ENCODE measurements at regions not wholly inside any gene's neighbourhood (a gene's known extent, or its start where the extent isn't known, plus 50 kb on each side); places are given as distances from the start of the nearest gene placed in this dataset.
A peak's percentile ranks its signal among the peaks of the same experiment; 100 is the strongest.
"Not testable (repeated sequence)": the region's sequence is repeated elsewhere in the genome, so short reads cannot be mapped to it uniquely, and the experiment has no call there.

DNA sequence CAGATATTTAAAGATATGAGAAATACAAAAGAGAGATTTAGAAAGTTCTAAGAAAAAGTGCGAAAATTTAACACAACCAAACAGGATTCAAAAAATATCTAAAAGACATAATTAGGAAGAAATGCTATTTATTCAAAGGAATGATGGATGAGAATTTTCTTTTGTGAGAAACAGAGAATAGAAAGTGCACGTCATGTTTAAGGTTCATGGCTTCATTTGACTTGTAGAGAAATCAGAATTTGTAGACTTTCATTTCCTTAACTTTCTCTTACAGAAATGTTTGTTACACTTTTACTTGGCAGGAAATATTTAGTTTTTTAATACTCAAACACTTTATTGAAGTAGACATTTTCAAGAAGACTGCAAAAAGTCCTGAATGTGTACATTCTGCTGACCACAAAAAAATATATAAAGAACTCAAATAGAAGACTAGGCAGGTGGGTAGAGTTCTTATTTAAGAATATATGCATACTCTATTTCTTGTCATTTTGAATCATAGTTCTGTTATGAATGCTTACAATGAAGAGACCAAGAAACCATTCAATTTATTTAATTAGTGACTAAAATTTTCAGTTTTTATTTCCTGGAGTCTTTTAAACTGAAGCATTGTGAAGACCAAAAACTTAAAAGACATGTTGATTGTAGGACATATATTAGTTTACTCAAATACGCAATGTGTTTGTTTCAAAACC is 710.5 kb upstream of the HS3ST5 start:
- DNase-seq, result no peak

DNA sequence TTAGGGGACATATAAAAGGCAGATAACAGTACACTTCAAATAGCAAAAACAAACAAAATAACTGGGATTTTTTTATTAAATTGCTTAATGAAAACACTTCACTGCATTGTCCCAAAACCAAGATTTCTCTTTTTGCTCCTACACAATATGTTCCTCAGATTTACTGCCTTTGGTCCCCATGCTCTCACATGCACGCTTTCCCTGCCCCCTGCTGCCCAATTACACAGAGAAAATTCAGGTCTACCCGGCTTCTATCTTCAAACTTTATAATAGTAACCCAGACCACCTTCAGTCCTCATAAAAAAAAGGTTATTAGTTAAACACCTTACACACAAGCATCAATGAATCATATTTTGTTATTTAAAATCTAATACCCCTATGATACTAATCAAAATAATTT is 673.8 kb upstream of the HS3ST5 start:
- no peak for DNase-seq

- DNase-seq, result no peak
Observed at GRCh38 chr6:115004982-115005381, 662.2 kb upstream of the HS3ST5 start.

DNA sequence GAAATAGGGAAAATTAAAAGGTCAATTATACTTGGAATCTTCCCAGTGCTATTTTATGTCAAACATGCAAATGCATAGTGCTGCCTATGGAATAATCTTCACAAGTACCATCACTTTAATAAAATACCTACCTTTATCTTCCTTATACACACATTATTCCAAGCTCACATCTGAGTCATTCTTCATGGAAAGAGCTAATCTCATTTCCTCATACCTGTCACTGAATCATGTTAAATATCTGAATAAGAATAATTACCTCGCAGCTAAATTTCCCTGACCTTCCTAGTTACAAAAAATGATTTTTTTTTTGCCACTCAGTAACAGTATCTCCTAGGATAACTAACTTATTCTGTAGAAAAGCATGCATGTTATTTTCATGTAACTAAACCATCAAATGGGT is 661.4 kb upstream of the HS3ST5 start:
- DNase-seq, result no peak

DNA sequence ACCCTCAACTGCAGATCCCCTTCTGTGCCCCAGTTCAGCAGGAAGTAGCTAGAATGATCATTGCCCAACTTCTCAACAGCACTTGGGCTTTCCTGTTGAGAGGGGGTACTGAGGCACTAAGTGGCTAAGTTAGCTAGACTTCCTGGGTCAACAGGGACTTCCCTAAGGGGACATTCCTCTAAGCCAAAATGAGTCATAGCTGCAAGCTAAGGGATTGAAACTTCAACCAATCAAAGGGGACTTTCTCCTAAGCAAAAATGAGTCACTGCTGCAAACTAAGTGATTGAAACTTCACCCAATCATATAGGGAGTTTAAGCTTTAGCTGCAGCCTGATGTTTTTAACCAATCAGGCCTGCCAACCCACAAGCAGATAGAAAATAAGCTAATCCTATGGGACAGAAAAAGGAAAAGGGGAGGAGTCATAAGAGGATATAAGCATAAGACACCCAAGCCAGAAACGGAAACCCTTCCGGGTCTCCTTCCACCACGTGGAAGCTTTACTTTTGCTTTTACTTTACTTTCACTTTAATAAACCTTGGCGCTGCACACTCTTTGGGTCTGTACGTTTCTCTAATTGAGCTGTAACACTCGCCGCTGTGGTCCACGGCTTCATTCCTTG is 659.0 kb upstream of the HS3ST5 start:
- DNase-seq, result peak in 1 of 2 donors; percentile 19

GRCh38 chr6:115000736-115001135 is 657.9 kb upstream of the HS3ST5 start:
- DNase-seq, result no peak

- DNase-seq, result no peak
Observed at GRCh38 chr6:114998492-114998891, 655.7 kb upstream of the HS3ST5 start.

- peak; percentile 15 to 18 for DNase-seq
Observed at GRCh38 chr6:114997813-114998292, 655.0 kb upstream of the HS3ST5 start.

DNA sequence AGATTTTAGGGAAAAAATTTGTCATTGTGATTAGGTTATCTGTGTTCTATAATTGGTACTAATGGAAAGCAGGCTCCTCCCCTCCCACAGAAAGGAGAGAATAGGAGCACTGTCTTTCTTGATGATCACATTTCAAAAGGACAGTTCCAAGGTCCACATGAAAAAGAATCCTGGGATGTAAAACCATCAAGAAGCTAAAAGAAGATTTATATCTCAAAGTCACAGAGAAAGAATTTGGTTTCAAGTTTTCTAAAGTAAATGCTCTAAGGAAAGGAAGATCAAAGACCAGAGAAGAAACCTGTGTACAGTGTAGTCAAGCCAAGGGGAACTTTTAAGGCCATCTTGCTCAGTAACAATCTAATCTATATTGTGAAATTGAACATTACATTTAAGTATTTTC is 652.7 kb upstream of the HS3ST5 start:
- DNase-seq, result no peak

DNA sequence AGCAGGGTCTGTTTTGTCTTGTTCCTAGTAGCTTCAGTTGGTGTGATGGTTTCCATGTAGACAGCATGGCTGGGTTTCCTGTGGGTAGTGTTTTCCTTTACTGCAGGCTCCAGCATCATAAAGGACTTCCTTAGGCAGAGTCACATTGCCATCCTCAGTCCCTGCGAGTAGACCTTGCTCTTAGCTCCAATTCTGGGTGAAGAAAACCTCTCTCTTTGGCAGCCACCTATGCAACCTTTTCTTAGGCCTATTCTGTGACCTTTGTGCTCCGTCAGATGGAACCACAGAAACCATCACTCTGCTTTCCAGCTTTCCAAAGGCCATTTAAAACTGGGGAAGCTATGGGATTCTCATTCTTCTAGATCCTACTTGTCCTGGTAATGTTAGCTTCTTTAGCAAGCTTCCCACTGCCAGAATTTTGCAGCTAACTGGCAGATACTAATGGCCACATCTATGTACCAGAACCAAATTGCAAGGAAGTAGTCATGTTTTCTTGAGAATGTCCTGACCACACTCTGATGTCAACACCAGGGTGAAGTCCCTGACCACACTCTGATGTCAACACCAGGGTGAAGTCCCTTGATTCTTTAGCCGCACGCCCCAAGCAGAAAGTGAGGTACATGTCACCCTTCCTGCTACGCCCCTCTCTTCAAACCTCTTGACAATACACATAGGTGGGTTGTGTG is 646.6 kb upstream of the HS3ST5 start:
- peak; percentile 13 to 19 for DNase-seq

- no peak for DNase-seq
Observed at GRCh38 chr6:114987281-114987680, 644.5 kb upstream of the HS3ST5 start.

DNA sequence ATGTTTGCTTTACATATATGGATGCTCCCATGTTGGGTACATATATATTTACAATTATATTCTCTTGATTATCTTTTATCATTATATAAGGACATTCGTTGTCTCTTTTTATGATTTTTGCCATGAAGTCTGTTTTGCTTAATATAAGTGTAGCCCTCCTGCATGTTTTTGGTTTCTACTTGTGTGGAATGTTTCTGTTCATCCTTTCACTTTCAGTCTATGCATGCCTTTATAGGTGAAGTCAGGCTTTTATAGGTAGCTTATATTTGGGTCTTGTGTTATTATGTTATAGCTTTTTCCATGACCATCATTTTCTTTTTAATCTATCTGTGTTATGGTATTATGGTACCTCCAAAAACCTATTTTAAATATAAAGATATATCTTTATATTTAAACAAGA is 612.5 kb upstream of the HS3ST5 start:
- no peak for DNase-seq

DNA sequence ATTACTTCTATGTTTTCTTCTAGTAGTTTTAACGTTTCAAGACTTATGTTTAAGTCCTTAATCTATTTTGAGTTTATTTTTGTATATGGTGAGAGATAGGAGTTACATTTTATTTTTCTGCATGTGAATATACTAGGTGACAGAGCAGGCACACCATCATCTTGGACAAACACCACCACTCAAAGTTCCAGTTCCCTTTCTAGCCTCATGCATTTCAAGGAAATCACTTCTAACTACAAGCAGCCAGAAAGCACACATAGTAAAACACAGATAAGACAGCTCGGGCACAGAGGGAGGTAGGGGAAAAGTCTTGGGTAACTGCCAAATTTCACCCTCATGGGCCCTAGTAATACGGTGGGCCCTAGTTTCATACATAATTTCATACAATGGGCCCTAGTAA is 609.4 kb upstream of the HS3ST5 start:
- DNase-seq, result no peak

DNA sequence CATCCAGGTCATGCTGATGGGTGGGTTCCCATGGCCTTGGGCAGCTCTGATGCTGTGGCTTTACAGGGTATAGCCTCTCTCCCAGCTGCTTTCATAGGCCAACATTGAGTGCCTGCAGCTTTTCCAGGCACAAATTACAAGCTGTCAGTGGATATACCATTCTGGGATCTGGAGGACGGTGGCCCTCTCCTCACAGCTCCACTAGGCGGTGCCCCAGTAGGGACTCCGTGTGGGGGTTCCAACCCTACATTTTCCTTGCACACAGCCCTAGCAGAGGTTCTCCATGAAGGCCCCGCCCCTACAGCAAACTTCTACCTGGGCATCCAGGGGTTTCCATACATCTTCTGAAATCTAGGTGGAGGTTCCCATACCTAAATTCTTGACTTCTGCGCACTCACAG is 602.6 kb upstream of the HS3ST5 start:
- no peak for DNase-seq

GRCh38 chr6:114941078-114941477 is 598.3 kb upstream of the HS3ST5 start:
- no peak for DNase-seq

DNA sequence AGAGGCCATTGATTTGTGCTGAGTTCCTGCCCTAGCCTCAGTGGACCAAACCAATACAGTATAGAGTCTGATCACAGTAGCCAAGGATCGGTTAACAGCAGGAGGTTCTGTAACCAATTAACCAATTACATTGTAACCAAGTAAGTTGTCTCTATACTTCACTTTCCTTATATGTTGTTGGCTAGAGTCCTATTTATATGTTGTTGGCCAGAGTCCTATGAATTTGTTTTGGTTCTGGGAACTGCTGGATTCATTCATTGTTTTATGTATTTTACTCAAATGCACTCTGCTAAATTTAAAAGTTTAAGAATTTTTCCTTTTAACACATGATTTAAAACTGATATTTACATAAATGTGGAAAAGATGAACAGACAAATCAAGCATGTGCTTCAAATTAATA is 597.4 kb upstream of the HS3ST5 start:
- no peak for DNase-seq

GRCh38 chr6:114939630-114940029 is 596.8 kb upstream of the HS3ST5 start:
- no peak for DNase-seq

DNA sequence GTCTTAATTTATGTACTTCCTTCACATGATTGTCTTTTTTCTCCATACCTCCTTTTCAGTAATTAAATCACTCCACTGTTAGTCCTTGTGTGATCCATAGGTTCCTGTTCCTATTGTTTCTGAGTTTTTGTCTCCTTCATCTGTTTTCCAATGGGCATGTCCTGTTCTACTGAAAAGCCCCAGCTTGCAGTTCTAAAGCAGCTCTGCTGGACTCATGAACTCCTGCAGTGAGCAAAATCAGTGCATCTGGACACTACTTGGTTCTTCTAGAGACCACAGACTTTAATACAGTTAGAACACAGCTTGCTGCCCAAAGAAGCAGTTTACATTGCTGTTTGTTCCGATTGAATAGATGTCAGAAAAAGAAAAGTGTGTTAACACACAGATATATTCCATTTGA is 593.3 kb upstream of the HS3ST5 start:
- no peak for DNase-seq

DNA sequence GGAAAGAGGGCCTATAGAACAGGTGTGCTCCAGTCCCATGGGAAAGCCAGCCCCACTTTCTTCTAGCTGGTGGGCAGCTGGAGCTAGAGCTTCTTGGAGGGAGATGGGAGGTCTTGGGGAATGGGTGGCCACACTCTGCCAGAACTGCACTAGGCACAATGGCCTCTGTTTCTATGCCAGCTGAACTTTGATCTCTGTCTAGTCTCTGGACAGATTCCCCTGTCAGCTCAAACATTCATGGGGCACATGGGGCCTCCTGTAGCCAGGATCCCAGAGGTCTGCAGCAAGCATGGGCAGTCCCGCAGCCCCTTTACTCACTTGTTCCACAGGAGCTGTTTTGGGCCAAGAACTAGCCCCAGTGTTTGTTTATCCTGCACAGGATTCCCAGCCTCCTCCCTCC is 591.3 kb upstream of the HS3ST5 start:
- no peak for DNase-seq

DNA sequence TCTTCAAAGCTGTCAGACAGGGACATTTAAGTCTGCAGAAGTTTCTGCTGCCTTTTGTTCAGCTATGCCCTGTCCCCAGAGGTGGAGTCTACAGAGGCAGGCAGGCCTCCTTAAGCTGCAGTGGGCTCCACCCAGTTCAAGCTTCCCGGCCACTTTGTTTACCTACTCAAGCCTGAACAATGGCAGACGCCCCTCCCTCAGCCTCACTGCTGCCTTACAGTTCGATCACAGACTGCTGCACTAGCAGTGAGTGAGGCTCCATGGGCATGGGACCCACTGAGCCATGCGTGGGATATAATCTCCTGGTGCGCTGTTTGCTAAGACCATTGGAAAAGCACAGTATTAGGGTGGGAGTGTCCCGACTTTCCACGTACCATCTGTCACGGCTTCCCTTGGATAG is 585.9 kb upstream of the HS3ST5 start:
- DNase-seq, result not testable (repeated sequence)

GRCh38 chr6:114906096-114906495 is 563.3 kb upstream of the HS3ST5 start:
- DNase-seq, result no peak

DNA sequence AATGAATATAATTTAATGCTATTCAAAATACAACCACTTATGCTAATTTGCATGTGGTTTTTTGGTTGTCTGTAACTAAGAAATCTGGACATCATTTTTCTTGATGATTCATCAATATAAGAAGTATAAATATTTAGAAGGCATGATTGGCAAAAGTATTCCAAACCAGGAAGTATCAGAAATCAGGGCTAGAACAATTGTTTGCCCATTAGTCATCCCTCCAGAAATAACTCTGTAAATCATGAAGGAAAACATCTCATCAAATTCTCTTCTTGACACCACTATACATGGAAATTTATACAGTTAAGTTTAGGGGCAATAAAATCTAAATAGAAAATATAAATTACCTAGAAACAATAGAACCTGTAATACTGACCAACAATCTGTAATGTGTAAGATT is 554.7 kb upstream of the HS3ST5 start:
- no peak for DNase-seq

GRCh38 chr6:114892211-114892610 is 549.4 kb upstream of the HS3ST5 start:
- no peak for DNase-seq

- no peak for DNase-seq
Observed at GRCh38 chr6:114888241-114888640, 545.4 kb upstream of the HS3ST5 start.
